Medulla oblongata (tissue), 1 donor: ENCODE measurements at regions not wholly inside any gene's neighbourhood (a gene's known extent, or its start where the extent isn't known, plus 50 kb on each side); places are given as distances from the start of the nearest gene placed in this dataset.
"Not testable (repeated sequence)": the region's sequence is repeated elsewhere in the genome, so short reads cannot be mapped to it uniquely, and the experiment has no call there.

Experiments used
- DNase-seq: peaks from one replicate; pipeline ENCODE4 v3.0.0-alpha.2; 2015; ENCODE audit errors: extremely low spot score

GRCh38 chrX:1902901-1903235, 288.0 kb downstream of the ASMT start:
- no peak for DNase-seq

GRCh38 chrX:1903236-1903935, 288.5 kb downstream of the ASMT start:
- no peak for DNase-seq

- DNase-seq: no peak
Measured at GRCh38 chrX:1904663-1905218, 289.9 kb downstream of the ASMT start.

GRCh38 chrX:1906028-1906427, 291.2 kb downstream of the ASMT start:
- no peak for DNase-seq

GRCh38 chrX:1908996-1909395, 294.1 kb downstream of the ASMT start:
- not testable (repeated sequence) for DNase-seq

- no peak for DNase-seq
Measured at GRCh38 chrX:1909419-1910206, 294.8 kb downstream of the ASMT start.

- no peak for DNase-seq
Measured at GRCh38 chrX:1910207-1910470, 295.3 kb downstream of the ASMT start.

GRCh38 chrX:1911401-1912128, 296.7 kb downstream of the ASMT start:
- no peak for DNase-seq

- DNase-seq: no peak
Measured at GRCh38 chrX:1912193-1912592, 297.3 kb downstream of the ASMT start.

GRCh38 chrX:1914606-1915365, 299.9 kb downstream of the ASMT start:
- no peak for DNase-seq

GRCh38 chrX:1918780-1919179, 303.9 kb downstream of the ASMT start:
- DNase-seq: no peak

- DNase-seq: no peak
Measured at GRCh38 chrX:1925053-1925481, 310.2 kb downstream of the ASMT start.

- no peak for DNase-seq
Measured at GRCh38 chrX:1928805-1929204, 313.9 kb downstream of the ASMT start.

- DNase-seq: no peak
Measured at GRCh38 chrX:1932231-1932630, 317.4 kb downstream of the ASMT start.

- no peak for DNase-seq
Measured at GRCh38 chrX:1933964-1934363, 319.1 kb downstream of the ASMT start.

GRCh38 chrX:1935805-1936204, 320.9 kb downstream of the ASMT start:
- DNase-seq: no peak

GRCh38 chrX:1938190-1938589, 323.3 kb downstream of the ASMT start:
- DNase-seq: no peak

- DNase-seq: no peak
Measured at GRCh38 chrX:1941321-1941720, 326.5 kb downstream of the ASMT start.

GRCh38 chrX:1945879-1946278, 331.0 kb downstream of the ASMT start:
- no peak for DNase-seq

GRCh38 chrX:1946974-1947373, 332.1 kb downstream of the ASMT start:
- DNase-seq: no peak
